ENCODE measurements at regions not wholly inside any gene's neighbourhood (a gene's known extent, or its start where the extent isn't known, plus 50 kb on each side); places are given as distances from the start of the nearest gene placed in this dataset.
"Not testable (repeated sequence)": the region's sequence is repeated elsewhere in the genome, so short reads cannot be mapped to it uniquely, and the experiment has no call there.

DNA sequence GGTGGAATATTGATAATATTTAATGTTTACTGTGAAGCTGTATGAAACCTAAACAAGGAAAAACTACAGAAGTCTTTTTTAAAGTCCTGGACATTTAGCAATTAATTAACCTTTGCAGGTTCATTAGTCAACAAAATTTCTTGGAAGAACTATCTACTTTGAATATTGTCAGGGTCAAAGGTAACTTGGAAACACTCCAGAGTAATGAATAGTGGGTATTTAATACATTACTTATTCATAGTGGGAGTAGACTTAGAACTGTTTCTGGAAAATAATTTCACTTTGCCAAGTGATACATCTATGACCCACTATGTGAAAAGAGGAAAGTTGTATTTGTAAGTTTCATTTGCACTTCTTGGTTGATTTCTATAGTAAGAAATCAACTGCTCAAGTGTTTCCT, 319.1 kb downstream of the TFAP2B start:
- Mint-ChIP-seq H3K27ac (no peak overlapping the region), H3K27me3 (ENCODE audit: low read depth) (no peaks in the 10 kb centered on the region), H3K9me3 (peaks cover 15% of the 10 kb centered on the region), H3K4me3 (no peak overlapping the region), H3K4me1 (ENCODE audit: low read depth) (no peaks in the 10 kb centered on the region), H3K36me3 (ENCODE audit: low read depth) (no peaks in the 10 kb centered on the region)
- DNase-seq (ENCODE audit: low spot score) = no peak

DNA sequence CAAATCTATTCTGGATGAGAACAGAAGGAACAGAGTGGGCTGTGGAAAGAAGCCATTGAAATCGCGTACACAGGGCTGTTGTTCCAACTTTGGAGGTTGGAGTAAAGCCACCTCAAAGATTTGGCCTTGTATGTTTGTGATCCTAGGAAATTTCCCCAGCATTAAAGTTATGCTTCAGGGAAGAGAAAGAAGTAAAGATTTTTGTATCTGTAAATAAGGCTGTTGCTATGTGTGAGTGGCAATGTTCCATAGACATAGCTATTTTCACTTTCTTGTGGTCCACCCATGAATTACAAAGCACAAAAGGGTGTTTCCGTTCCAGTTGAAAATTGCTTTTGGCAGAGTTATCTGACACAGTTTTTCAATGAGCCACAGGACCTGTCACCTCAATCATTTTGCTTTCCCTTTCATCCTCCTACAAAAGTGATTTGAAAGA, 321.3 kb downstream of the TFAP2B start:
- Mint-ChIP-seq H3K9me3 (peaks cover 6% of the 10 kb centered on the region), H3K4me1 (ENCODE audit: low read depth) (no peaks in the 10 kb centered on the region), H3K36me3 (ENCODE audit: low read depth) (no peaks in the 10 kb centered on the region), H3K27me3 (ENCODE audit: low read depth) (no peaks in the 10 kb centered on the region), H3K27ac (no peak overlapping the region), H3K4me3 (no peak overlapping the region)
- no peak for DNase-seq (ENCODE audit: low spot score)

DNA sequence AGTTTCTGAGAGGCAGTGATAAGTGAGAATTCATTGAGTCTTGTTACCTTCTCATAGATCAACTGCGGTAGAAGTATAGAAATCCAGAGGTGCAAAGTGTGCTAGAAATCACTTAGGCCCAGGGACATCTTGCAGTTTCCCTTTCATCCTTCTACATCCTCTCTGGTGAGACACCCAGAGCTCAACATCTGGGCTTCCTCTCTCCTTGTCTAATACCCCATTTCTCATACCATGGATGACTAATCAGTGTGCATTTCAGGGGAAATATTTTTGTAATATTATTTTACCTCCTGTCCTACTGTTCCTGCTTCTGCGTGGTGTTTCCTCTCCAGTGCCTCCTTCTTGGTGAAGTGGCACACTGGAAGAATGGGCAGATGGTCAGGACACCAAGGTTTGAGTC, 322.4 kb downstream of the TFAP2B start:
- Mint-ChIP-seq H3K36me3 (ENCODE audit: low read depth) (no peaks in the 10 kb centered on the region), H3K4me1 (ENCODE audit: low read depth) (no peaks in the 10 kb centered on the region), H3K27me3 (ENCODE audit: low read depth) (no peaks in the 10 kb centered on the region), H3K27ac (no peak overlapping the region), H3K4me3 (no peak overlapping the region), H3K9me3 (peaks cover 6% of the 10 kb centered on the region)
- DNase-seq (ENCODE audit: low spot score) = no peak

DNA sequence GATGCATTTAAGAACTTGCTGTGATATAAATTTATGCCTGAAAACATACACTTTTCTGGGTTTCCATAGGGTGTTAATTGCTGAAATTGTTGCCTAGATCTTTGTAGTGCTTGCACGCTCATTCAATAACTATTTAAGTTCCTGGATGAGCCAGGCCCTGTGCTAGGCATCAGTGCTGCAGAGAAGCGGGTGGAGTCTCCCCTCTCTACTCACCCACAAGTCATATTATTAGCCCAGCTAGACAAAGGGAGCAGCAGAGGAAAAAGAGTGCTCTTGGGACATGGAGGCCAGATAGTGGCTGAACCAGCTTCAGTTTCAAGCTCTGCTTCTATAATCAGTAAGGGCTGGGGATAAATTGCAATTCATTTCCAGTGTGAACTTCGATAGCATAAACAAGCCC, 329.1 kb downstream of the TFAP2B start:
- no peaks in the 10 kb centered on the region for H3K4me1 Mint-ChIP-seq (ENCODE audit: low read depth)
- H3K27ac Mint-ChIP-seq = no peak overlapping the region
- H3K4me3 Mint-ChIP-seq = no peak overlapping the region
- no peaks in the 10 kb centered on the region for H3K27me3 Mint-ChIP-seq (ENCODE audit: low read depth)
- peaks cover 4% of the 10 kb centered on the region for H3K9me3 Mint-ChIP-seq
- no peaks in the 10 kb centered on the region for H3K36me3 Mint-ChIP-seq (ENCODE audit: low read depth)
- no peak for DNase-seq (ENCODE audit: low spot score)

DNA sequence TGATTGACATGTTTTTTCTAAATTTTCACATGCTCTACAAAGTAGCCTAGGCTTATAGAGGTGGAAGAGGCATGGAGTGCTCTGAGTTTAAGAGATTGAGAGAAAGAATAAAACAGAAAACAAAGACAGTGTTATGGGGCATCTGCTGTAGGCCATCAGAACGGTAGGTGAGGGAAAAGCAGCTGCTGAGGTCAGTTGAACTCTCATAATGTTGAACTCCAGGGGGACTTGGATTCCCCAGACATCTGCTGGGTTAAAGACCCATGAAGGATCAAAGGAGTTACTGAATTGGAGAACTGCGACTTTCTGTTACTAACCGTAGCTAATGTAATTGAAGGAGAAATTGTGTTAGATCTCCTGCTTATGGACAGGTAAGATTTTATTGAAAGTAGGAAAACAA, 333.9 kb downstream of the TFAP2B start:
- no peaks in the 10 kb centered on the region for H3K27me3 Mint-ChIP-seq (ENCODE audit: low read depth)
- no peaks in the 10 kb centered on the region for H3K36me3 Mint-ChIP-seq (ENCODE audit: low read depth)
- DNase-seq (ENCODE audit: low spot score) = no peak
- H3K27ac Mint-ChIP-seq = no peak overlapping the region
- H3K4me3 Mint-ChIP-seq = no peak overlapping the region
- peaks cover 5% of the 10 kb centered on the region for H3K9me3 Mint-ChIP-seq
- no peaks in the 10 kb centered on the region for H3K4me1 Mint-ChIP-seq (ENCODE audit: low read depth)

DNA sequence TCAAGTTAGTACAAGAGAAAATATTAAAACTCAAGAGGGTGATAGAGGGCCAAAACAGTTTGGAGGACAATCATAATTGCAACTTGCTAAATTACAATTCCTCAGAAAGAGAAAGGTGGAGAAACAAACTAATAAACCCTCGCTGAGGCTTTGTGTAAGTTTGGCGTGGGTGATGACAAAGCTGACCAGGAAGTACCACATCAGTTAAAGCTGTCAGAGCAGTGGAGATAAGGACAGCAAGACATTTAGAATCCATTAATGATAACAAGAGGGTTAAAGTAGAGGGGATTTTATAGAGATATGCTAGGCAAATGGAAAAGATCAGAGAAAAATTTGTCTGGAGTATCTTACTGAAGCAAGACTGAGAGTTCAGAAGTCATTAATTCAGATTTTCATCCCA, 334.4 kb downstream of the TFAP2B start:
- H3K4me1 Mint-ChIP-seq (ENCODE audit: low read depth) = no peaks in the 10 kb centered on the region
- H3K4me3 Mint-ChIP-seq = no peak overlapping the region
- no peaks in the 10 kb centered on the region for H3K36me3 Mint-ChIP-seq (ENCODE audit: low read depth)
- H3K27ac Mint-ChIP-seq = no peak overlapping the region
- H3K27me3 Mint-ChIP-seq (ENCODE audit: low read depth) = no peaks in the 10 kb centered on the region
- peaks cover 5% of the 10 kb centered on the region for H3K9me3 Mint-ChIP-seq
- no peak for DNase-seq (ENCODE audit: low spot score)

DNA sequence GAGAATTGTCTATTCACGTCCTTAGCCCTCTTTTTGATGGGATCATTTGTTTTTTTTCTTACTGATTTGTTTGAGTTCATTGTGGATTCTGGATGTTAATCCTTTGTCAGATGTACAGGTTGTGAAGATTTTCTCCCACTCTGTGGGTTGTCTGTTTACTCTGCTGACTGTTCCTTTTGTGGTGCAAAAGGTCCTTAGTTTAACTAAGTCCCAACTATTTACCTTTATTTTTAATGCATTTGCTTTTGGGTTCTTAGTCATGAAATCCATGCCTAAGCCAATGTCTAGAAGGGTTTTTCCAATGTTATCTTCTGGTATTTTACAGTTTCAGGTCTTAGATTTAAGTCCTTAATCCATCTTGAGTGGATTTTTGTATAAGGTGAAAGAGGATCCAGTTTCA, 336.3 kb downstream of the TFAP2B start:
- H3K27ac Mint-ChIP-seq = not testable (repeated sequence)

DNA sequence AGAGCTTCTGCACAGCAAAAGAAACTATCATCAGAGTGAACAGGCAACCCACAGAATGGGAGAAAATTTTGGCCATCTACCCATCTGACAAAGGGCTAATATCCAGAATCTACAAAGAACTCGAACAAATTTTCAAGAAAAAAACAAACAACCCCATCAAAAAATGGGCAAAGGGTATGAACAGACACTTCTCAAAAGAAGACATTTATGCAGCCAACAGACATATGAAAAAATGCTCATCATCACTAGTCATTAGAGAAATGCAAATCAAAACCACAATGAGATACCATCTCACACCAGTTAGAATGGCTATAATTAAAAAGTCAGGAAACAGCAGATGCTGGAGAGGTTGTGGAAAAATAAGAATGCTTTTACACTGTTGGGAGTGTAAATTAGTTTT, 340.6 kb downstream of the TFAP2B start:
- H3K9me3 Mint-ChIP-seq; H3K4me1 Mint-ChIP-seq (ENCODE audit: low read depth); DNase-seq (ENCODE audit: low spot score); H3K4me3 Mint-ChIP-seq; H3K36me3 Mint-ChIP-seq (ENCODE audit: low read depth); H3K27ac Mint-ChIP-seq; H3K27me3 Mint-ChIP-seq (ENCODE audit: low read depth): not testable (repeated sequence)

More for the DNA sequence above, 336.3 kb downstream of the TFAP2B start:
- not testable (repeated sequence) for H3K9me3 Mint-ChIP-seq; H3K4me1 Mint-ChIP-seq (ENCODE audit: low read depth); H3K4me3 Mint-ChIP-seq; H3K27me3 Mint-ChIP-seq (ENCODE audit: low read depth); H3K36me3 Mint-ChIP-seq (ENCODE audit: low read depth); DNase-seq (ENCODE audit: low spot score)

DNA sequence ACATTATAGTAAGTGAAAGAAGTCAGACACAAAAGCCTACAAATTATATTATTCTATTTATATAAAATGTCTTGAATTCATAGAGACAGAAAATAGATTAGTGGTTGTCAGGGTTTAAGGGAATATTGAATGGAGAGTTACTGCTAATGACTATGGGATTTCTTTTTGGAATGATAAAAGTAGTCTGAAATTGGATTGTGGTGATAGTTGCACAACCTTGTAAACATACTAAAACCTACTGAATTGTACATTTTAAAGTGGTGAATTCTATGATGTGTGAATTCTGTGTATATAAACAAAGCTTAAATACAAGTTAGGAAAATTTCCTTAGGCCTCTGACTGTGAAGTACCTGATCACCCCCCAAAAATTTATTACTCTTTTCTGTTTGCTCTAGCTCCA, 343.1 kb downstream of the TFAP2B start:
- H3K4me3 Mint-ChIP-seq = no peak overlapping the region
- no peak overlapping the region for H3K27ac Mint-ChIP-seq
- no peaks in the 10 kb centered on the region for H3K36me3 Mint-ChIP-seq (ENCODE audit: low read depth)
- no peak for DNase-seq (ENCODE audit: low spot score)
- peaks cover 2% of the 10 kb centered on the region for H3K9me3 Mint-ChIP-seq
- no peaks in the 10 kb centered on the region for H3K4me1 Mint-ChIP-seq (ENCODE audit: low read depth)
- no peaks in the 10 kb centered on the region for H3K27me3 Mint-ChIP-seq (ENCODE audit: low read depth)

DNA sequence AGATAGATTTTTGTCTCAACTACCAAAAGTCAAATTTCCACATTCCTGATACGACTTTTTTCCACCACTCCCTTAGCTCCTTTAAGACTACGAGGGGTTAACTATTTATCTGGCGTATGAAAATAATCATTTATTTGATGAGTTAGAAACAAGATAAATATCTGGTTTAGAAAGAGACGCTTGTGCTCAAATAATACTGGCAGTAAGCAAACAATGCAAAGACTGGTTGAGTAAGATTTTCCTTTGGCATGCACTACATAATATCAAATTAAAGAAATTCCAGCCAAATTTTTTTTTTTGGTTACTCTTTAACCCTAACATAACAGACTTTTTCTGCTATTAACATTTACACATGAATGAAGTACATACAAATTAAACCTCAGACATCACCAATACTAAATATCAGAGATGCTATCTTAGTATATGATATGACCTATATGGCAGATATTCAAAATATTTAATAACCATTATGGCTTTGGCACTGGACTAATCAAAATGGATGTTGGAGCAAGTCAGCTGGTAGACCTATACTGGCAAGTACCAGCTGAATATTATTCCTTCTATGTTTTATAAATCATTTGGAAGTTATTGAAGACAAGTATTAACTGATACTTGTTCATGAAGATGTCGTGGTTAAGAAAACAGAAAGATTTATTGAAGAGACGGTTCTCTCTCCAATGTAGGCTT, 345.3 kb downstream of the TFAP2B start:
- Mint-ChIP-seq H3K27ac (no peak overlapping the region), H3K27me3 (ENCODE audit: low read depth) (no peaks in the 10 kb centered on the region), H3K4me3 (no peak overlapping the region), H3K4me1 (ENCODE audit: low read depth) (no peaks in the 10 kb centered on the region), H3K9me3 (peaks cover 6% of the 10 kb centered on the region), H3K36me3 (ENCODE audit: low read depth) (no peaks in the 10 kb centered on the region)
- DNase-seq (ENCODE audit: low spot score) = no peak

DNA sequence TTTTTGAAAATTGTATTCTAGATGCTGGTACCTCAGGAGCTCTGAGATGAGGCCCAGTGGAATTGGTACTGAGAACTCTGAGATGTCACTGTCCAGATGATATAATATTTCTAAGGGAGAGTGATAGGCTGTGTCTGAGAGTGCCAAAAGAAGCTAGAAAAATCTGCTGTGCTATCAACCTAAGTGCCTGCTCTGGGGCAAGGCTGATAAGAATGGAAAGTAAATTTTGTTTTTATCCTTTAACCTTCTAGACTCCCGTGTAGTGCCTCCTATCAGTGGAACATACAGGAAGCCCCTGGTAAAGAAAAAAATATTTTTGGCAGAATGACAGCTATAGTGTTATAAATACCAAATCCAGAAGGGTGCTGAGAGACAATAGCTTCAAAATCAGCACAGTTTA, 348.2 kb downstream of the TFAP2B start:
- H3K4me1 Mint-ChIP-seq (ENCODE audit: low read depth) = no peaks in the 10 kb centered on the region
- DNase-seq (ENCODE audit: low spot score) = no peak
- no peak overlapping the region for H3K27ac Mint-ChIP-seq
- no peak overlapping the region for H3K4me3 Mint-ChIP-seq
- H3K9me3 Mint-ChIP-seq = peaks cover 15% of the 10 kb centered on the region
- no peaks in the 10 kb centered on the region for H3K36me3 Mint-ChIP-seq (ENCODE audit: low read depth)
- H3K27me3 Mint-ChIP-seq (ENCODE audit: low read depth) = no peaks in the 10 kb centered on the region

DNA sequence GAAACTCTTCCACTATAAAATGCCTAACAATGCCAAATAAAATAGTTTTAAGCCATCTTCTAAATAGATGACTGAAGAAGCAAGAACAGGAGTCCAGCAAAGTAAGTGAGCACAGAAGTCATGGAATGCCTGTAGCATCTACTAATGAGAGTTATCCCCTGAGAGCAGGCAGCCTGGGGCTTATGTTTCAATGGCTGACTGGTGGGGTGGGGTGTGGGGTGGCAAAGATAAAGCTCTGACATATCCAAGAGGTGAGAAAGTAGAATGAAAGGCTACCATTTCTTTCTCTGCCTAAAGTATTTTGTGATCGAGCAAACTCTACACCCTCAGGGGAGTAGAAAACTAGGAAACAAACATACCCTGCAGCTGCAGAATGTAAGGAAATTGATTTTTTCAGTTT, 348.8 kb downstream of the TFAP2B start:
- Mint-ChIP-seq H3K27me3 (ENCODE audit: low read depth) (no peaks in the 10 kb centered on the region), H3K36me3 (ENCODE audit: low read depth) (no peaks in the 10 kb centered on the region), H3K4me1 (ENCODE audit: low read depth) (no peaks in the 10 kb centered on the region), H3K4me3 (no peak overlapping the region), H3K9me3 (peaks cover 15% of the 10 kb centered on the region), H3K27ac (no peak overlapping the region)
- no peak for DNase-seq (ENCODE audit: low spot score)

DNA sequence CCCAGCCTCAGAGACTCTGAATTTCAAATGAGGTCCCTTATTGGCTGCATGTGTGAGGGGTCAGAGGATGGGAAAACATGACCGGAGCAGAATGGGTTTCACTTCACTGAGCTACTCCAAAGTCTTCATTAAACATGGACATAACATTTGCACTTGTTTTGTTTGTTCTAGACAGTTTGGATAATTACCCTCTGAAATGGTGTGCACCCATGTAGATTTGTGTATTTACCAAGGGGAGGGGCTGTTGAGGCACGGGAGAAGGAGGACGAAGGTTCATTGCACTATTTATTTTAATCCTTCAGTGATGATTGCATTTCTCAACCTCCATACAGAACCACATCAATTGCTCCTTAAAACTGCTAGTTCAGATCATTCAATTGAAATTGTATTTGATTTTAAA, 364.2 kb downstream of the TFAP2B start:
- H3K27me3 Mint-ChIP-seq (ENCODE audit: low read depth) = no peaks in the 10 kb centered on the region
- no peaks in the 10 kb centered on the region for H3K9me3 Mint-ChIP-seq
- H3K4me1 Mint-ChIP-seq (ENCODE audit: low read depth) = no peaks in the 10 kb centered on the region
- no peak overlapping the region for H3K4me3 Mint-ChIP-seq
- H3K36me3 Mint-ChIP-seq (ENCODE audit: low read depth) = no peaks in the 10 kb centered on the region
- H3K27ac Mint-ChIP-seq = no peak overlapping the region
- DNase-seq (ENCODE audit: low spot score) = no peak

DNA sequence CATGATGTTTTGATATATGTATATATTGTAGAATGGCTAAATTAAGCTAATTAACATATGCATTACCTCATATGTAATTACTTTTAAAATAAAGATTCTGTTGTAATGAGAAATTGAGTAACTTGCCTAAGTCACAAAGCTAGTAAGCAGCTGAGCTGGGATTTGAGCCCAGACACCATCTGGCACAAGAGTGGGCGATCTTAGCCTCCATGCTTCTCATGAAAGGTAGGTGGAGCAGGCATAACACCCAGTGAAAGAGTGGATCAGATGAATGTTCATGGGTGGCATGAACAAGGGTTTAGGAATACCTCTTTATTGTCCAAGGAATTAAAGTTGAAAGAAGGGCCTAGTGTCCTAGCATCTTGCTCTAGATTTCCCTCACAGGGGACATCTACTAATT, 365.4 kb downstream of the TFAP2B start:
- Mint-ChIP-seq H3K27me3 (ENCODE audit: low read depth) (no peaks in the 10 kb centered on the region), H3K4me1 (ENCODE audit: low read depth) (no peaks in the 10 kb centered on the region), H3K9me3 (no peaks in the 10 kb centered on the region), H3K4me3 (no peak overlapping the region), H3K36me3 (ENCODE audit: low read depth) (no peaks in the 10 kb centered on the region), H3K27ac (no peak overlapping the region)
- DNase-seq (ENCODE audit: low spot score) = no peak

DNA sequence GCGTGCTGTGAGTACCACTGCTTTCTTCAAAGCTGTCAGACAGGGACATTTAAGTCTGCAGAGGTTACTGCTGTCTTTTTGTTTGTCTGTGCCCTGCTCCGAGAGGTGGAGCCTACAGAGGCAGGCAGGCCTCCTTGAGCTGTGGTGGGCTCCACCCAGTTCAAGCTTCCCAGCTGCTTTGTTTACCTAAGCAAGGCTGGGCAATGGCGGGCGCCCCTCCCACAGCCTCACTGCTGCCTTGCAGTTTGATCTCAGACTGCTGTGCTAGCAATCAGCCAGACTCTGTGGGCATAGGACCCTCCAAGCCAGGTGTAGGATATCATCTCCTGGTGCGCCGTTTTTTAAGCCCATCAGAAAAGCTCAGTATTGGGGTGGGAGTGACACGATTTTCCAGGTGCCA, 374.5 kb downstream of the TFAP2B start:
- not testable (repeated sequence) for H3K27ac Mint-ChIP-seq; H3K4me3 Mint-ChIP-seq; H3K4me1 Mint-ChIP-seq (ENCODE audit: low read depth); H3K36me3 Mint-ChIP-seq (ENCODE audit: low read depth); H3K27me3 Mint-ChIP-seq (ENCODE audit: low read depth); DNase-seq (ENCODE audit: low spot score); H3K9me3 Mint-ChIP-seq

All from T-helper 2 cell treated with Interferon-gamma antibody and Interleukin-4, amounts not matched to agents 5 μg/mL and 100 μg/mL, for 36 hours (primary cell).